ENCODE measurements at regions not wholly inside any gene's neighbourhood (a gene's known extent, or its start where the extent isn't known, plus 50 kb on each side); places are given as distances from the start of the nearest gene placed in this dataset.

DNA sequence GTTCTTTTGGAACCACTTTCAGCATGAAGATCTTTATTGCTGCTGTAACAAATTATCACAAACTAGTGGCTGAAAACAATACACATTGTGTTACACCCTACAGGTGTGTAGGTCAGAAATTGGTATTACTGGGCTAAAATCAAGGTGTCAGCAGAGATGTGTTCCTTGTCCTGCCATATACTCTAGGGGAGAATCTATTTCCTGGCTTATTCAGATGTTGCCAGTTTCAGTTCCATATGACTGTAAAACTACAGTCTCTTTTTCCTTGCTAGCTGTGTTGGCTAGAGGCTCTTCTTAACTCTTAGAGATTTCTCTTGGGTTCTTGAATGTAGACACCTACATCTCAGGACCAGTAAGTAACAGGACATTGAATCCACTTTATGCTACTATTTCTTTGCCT is 215.6 kb upstream of the PPFIA2 start:
- no peak overlapping the region for H3K4me3 ChIP-seq (ENCODE audit: low read depth, low read length)
- DNase-seq (ENCODE audit: low read depth), result no peak
- TF ChIP-seq, protein P1, sequence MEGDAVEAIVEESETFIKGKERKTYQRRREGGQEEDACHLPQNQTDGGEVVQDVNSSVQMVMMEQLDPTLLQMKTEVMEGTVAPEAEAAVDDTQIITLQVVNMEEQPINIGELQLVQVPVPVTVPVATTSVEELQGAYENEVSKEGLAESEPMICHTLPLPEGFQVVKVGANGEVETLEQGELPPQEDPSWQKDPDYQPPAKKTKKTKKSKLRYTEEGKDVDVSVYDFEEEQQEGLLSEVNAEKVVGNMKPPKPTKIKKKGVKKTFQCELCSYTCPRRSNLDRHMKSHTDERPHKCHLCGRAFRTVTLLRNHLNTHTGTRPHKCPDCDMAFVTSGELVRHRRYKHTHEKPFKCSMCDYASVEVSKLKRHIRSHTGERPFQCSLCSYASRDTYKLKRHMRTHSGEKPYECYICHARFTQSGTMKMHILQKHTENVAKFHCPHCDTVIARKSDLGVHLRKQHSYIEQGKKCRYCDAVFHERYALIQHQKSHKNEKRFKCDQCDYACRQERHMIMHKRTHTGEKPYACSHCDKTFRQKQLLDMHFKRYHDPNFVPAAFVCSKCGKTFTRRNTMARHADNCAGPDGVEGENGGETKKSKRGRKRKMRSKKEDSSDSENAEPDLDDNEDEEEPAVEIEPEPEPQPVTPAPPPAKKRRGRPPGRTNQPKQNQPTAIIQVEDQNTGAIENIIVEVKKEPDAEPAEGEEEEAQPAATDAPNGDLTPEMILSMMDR (conservative IDR thresholded peaks at IDR 0.05; ENCODE audit: low read depth, low read length), result no peak

DNA sequence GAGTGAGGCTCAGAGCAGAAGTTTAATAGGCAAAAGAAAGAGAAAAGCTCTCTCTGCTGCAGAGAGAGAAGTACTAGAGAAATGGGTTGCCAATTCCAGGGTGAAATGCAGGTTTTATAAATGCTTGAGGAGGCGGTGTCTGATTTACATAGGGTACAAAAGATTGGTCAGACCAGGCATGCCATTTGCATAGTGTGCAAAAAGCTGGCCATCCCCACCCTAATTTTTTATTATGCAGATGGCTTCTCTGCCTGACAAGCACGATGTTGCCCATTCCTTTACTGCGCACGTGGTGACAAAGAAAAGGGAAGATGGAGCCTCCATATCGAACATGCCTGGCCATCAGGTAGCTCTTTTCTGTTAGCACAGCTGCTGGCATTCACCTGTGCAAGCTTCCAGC is 209.3 kb upstream of the PPFIA2 start:
- TF ChIP-seq, protein P1 (conservative IDR thresholded peaks at IDR 0.05; ENCODE audit: low read depth, low read length), result no peak
- no peak for DNase-seq (ENCODE audit: low read depth)
- H3K4me3 ChIP-seq (ENCODE audit: low read depth, low read length), result no peak overlapping the region

DNA sequence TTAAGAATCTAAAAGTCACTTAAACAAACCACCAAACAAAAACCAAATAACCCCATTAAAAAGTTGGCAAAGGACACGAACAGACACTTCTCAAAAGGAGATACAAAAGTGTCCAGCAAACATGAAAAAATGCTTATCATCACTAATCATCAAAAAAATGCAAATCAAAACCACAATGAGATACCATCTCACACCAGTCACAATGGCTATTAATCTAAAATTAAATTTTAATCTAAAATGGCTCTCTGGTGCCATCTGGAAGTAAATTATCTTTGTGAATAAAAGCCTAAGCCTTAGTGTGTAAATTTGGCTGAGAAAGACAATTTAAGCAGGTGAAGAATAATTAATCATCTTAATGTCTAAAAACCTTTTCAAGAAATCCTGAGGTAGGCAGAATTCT is 204.5 kb upstream of the PPFIA2 start:
- no peak overlapping the region for H3K4me3 ChIP-seq (ENCODE audit: low read depth, low read length)
- TF ChIP-seq, protein P1 (conservative IDR thresholded peaks at IDR 0.05; ENCODE audit: low read depth, low read length), result no peak
- DNase-seq (ENCODE audit: low read depth), result no peak

DNA sequence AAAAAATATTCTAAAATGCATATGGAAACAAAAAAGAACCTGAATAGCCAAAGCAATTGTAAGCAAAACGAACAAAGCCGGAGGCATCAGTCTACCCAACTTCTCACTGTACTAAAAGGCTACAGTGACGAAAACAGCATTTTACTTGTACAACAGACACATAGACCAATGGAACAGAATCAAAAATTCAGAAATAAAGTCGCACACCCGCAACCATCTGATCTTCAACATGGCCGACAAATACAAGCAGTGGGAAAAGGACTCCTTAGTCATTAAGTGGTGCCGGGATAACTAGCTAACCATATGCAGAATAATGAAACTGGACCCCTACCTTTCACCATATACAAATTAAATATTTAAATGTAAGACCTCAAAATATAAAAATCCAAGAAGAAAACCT is 203.9 kb upstream of the PPFIA2 start:
- H3K4me3 ChIP-seq (ENCODE audit: low read depth, low read length), result no peak overlapping the region
- DNase-seq (ENCODE audit: low read depth), result no peak
- TF ChIP-seq, protein P1 (conservative IDR thresholded peaks at IDR 0.05; ENCODE audit: low read depth, low read length), result no peak

DNA sequence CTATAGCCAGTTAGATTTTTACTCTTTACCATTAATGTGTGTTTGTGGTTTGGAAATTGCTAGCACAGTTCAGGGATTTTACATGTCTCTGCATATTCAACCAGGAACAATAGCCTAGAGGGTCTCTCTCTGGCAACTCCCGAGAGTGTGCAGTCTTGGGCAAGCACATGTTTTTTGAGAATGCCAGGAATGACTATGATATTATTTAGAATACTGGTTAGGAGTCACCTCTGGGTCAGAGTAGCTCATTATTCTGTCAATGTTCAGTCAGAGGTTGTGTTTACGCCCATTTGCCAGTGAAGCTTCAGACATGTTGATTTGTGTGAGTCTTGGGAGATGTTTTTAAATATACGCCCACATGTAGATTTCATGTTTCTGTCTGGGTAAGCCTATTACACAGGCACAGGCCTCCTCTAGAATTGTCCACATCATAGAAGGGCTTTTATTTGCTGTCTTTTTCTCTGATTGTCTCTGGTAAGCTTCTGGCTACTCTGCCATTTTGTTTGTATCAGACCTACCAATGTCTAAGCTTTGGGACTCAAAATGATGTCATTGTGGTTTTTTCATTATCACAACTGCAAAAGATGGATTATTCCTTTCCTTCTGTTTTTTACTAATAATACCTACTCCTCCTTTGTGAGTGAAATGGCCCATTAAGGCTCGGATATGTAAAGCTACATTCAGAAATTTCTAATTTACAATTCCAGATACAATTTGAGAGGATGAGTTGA is 203.1 kb upstream of the PPFIA2 start:
- no peak overlapping the region for H3K4me3 ChIP-seq (ENCODE audit: low read depth, low read length)
- DNase-seq (ENCODE audit: low read depth), result no peak
- TF ChIP-seq, protein P1 (conservative IDR thresholded peaks at IDR 0.05; ENCODE audit: low read depth, low read length), result no peak

DNA sequence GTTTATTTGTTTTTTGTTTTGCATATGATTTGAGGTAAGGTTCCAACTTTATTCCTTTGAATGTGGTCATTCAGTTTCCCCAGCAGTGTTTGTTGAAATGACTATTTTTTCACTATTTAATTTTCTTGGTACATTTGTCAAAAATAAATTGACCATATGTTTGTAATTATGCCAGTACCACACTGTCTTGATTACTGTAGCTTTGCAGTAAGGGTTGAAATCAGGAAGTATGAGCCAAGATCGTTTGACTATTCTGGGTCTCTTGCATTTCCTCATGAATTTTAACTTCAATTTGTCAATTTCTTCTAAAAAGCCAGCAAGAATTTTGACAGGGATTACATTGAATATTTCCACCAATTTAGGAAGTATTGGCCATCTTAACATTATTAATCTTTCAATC is 199.3 kb upstream of the PPFIA2 start:
- no peak for DNase-seq (ENCODE audit: low read depth)
- no peak overlapping the region for H3K4me3 ChIP-seq (ENCODE audit: low read depth, low read length)
- TF ChIP-seq, protein P1 (conservative IDR thresholded peaks at IDR 0.05; ENCODE audit: low read depth, low read length), result no peak

DNA sequence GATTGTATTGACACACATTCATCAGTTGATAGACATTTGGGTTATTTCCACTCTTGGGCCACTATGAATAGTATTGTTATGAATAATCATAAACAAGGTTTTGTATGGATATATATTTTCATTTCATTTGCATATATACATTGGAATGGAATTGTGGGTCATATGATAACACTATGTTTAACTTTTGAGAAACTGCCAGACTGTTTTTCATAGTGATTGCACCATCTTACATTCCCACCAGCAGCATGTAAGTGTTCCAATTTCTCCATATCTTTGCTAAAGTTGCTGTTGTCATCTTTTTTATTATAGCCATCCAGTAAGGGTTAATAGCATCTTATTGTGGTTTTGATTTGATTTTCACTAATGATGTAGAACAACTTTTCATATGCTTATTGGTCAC is 198.5 kb upstream of the PPFIA2 start:
- TF ChIP-seq, protein P1 (conservative IDR thresholded peaks at IDR 0.05; ENCODE audit: low read depth, low read length), result no peak
- DNase-seq (ENCODE audit: low read depth), result no peak
- H3K4me3 ChIP-seq (ENCODE audit: low read depth, low read length), result no peak overlapping the region

All from epithelial cell of proximal tubule (primary cell).